GM18498 (cell line): ENCODE measurements at regions not wholly inside any gene's neighbourhood (a gene's known extent, or its start where the extent isn't known, plus 50 kb on each side); places are given as distances from the start of the nearest gene placed in this dataset.

Experiments
- ATAC-seq: cut with Tn5 transposase; IDR thresholded peaks from one replicate; pipeline ENCODE4 v1.9.1; 2021; ENCODE audit warnings: mild to moderate bottlenecking, moderate library complexity; ENCODE audit not compliant: unreplicated experiment

DNA sequence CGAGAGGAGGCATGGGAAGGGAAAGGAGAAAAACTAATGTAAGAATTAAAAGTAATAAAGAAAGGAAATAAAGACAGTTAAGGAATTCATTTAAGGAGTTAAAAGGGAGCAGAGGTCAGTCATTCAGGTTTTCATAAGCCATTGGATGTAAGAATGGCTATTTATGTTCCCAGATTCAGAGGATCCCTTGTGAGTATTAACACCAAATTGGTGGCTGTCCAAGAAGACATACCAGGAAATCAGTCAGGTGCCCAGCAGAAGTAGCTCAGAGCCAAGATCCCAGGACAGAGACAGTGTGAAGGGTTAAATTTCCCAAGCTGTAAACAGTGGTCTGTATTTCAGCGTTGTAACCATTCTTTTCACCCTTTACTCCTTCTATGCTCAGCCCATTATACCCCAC, 550.4 kb downstream of the BCL11A start:
- ATAC-seq, result no peak

DNA sequence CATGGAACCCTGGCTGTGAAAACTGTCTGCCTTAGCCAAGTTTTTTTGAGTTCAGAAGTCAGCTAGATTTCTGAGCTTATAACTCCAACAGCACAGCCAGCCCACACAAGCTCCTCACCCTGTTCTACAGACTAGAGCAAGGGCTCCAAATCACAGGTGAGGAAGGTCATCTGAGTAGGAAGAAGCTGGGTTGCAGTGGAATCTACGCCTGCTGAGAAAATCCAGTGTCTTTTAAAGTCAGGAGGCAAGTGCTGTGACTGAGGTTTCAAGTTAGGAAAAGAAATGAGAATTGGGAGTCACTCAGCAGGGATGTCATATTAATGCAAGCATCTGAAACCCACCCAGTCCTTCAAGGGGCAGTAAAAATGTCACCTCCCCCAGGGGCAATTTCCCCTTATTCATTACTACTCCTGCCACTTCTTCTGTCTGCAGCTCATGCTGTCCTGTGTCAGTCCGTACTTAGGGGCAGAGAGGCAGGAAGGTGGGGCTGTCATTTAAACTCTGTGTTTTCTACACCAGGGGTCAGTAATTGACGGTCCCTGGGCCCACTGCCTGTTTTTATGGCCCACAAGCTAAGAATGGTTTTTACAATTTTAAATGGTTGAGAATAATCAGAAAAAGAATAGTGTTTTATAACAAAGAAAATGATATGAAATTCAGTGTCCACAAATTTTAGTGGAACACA, 551.1 kb downstream of the BCL11A start:
- no peak for ATAC-seq

DNA sequence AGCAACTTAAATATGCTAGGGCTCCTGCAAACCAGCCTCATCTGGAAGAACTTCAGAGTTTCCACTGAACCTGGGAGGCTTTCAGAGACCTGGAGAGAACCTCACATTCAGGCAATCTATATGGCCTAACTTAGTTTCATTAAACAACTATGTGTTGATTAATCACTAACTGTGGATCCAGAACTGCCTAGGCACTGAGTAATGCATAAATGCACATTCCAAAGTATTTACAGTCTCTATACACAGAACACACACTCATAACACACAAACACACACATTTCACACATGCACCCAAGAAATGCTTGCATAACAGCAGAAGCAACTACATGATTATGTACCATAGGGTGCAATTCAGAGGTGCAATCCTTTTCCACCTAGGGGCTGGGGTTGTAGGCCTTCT, 552.8 kb downstream of the BCL11A start:
- ATAC-seq, result no peak

DNA sequence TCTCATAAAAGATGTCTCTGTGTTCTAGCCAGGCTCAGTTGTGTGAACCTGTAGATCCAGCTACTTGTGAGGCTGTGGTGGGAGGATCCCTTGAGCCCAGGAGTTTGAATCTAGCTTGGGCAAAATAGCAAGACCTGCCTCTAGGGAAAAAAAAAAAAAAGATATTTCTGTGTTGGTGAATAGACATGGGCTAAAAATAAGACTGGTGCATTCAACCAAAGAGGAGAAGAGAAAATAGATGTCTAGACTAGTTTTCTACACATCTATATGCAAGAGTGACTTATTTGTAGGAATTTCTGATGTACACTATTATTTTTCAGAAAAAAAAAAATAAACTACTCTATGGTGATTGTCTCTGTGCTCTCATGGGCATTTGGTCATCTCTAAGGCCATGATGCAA, 555.1 kb downstream of the BCL11A start:
- no peak for ATAC-seq

DNA sequence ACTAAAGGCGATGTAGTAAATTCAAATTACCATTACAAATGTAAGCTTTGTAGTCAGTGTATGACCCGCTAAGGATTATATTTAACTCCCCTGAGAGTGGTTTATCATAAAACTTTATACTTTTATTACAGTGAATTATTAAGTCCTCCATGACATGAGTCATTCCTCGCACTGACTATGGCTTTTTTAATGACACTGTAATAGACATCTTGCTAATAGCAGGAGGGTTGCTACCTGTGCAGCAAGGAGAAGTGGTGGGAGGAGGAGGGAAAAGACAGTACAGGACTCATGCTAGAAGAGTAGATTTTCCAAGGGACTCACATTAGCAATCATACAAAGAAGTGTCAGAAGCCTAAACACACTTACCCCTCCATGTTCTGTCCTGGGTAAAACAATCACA, 556.1 kb downstream of the BCL11A start:
- no peak for ATAC-seq

DNA sequence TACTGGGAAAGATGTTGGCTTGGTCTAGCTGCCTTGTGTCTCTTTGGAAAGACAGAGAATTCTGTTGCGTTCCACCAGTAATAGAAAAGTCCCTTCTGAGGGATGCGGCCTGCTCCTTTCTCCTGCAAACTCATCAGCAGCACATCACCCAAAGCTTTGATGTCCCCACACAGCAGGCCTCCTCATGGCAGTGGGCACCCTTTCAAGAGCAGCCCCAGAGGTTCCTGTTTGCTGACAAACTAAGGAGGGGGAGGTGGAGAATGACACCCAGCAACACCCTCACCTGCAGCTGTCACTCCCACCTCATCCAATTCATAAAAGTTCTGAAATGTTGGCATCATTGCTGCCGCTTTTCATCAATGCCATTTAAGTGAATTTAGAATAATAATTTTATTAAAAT, 556.6 kb downstream of the BCL11A start:
- no peak for ATAC-seq

DNA sequence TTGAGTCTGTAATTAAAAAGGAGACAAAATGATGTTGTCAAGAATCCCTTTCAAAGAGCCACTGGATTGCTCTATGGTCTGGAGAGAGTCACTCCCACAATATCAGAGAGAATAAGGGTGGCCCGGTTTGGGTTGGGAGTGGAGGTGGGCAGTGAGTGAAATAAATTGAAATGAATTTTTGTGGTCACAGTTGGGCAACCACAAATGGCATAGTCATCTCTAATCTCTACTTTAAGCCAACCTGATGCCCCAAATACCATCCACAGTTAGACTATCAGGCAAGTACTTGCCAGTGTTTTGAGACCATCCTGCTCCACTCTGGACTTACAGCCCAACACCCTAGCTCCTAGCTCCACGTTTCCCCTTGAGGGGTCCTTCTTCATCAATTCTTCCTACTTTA, 559.7 kb downstream of the BCL11A start:
- ATAC-seq, result no peak

DNA sequence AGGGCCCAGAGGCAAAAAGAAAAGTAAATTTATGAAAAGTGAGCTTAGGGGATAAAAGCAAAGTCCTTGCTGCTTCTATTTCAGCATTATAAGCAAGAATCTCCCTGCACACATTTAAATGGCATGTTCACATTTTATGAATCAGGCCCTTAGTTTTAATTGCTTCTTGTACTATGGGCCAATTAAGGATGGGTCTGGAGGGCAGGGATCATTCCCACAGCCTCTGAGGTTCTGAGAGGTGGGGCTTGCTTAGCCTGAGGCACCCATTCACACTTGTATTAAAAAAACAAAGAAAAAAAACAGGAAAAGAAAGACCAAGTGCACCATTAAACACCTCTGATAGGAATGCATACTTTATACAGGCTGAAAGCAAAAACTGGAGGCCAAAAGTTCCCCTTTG, 565.1 kb downstream of the BCL11A start:
- ATAC-seq, result no peak

DNA sequence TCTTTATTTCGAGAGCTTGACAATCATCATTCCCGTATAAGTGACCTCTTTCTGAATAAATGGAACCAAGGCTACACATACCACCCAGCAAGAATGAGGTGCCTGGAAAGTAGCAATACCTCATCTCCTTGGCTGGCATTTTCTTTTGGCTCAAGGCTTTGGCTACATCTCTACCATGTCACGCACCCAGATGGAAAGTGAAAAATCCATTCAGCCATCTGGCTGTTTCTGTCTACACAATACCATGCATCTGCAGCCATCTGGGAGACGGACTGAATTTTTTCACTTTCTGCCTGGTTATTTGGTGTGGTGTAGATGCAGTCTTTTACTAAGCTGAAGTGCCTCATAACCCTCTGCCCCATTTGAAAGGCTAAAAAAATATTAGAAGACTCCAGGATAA, 566.9 kb downstream of the BCL11A start:
- ATAC-seq, result no peak

DNA sequence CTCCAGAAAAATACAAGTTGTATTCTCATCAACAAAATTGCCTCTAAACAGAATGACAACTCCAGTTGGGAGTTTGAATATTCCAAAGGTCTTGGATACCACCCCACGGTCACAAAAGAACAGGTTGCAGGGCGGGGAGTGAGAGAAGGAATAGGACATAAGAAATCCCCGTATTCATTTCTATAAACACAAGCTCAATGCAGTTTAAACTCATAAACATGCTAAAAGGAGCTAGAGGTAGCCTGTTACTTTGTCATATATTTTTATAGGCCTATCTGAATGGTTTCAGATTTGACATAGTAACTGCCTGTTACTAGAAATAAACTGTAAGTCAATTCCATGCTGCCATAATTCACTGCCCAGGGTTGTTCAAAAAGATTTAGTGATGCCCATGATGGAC, 567.5 kb downstream of the BCL11A start:
- ATAC-seq, result no peak

DNA sequence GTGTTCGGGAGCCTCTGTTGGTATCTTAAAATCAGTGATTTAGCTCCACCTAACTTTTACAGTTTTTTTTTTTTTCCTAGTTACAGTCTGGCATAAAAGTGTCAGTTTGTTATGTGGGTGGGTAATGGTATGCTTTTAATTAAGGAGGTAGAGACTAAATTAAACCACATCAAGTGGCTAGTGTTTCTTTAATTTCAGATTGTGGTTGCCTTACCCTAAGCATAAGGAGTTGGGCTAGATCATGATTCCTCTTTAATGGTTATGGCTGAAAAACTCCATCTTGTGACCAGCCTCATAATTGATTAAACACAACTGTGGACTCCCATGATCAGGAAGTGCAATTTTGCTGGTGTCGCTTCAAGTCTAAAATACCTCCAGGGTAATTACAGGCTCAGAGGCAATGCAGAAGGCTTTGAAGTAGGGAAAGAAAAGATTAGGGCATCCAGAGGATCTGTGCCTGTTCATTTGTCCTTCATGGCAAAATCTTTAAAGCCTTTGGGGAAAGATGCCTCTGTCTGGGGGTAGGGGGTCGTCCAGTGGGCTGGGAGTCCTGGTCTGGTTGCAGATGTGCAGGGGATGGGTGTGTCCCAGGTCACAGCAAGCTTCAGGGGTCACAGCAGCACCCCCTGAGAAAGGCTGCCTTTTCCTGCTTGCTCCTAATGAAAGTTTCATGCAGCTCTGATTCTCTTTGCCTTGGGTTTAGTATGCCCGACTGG, 579.2 kb downstream of the BCL11A start:
- no peak for ATAC-seq

DNA sequence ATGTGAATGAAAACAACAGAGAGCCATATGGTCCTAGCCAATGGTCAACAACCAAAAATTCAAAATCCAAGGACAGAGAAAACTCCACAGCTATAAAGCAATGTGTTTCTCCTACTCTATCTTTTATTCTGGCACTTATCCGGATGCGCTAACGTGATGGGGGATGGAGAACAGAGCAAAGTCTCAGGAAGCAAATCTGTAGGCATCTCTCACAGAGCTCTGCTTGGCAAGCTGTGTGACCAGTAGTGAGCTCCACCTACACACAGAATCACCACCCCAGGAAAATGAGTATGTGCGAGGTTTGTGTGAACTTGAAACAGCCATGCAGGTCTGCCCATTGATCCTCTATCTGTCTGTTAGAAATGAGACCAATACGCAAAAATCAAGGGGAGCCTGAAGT, 584.3 kb downstream of the BCL11A start:
- no peak for ATAC-seq

DNA sequence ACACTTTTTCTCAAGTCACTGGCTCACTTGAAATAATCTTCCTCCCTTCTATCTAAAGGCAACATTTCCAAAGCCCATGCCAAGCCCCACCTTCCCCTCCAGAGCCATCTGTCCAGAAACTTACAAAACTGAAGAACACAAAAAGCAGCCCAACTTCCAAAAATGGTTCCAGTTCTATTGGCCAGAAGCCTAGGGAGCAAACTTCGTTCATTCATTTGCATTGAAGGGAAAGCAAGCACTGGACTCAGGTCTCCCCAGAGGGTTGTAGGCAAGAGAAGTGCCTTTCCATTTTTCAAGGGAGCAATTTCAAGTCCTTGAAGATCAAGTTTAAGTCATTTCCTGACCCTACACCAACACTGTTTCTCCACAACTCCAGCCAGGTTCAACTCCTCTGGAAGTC, 585.0 kb downstream of the BCL11A start:
- no peak for ATAC-seq

DNA sequence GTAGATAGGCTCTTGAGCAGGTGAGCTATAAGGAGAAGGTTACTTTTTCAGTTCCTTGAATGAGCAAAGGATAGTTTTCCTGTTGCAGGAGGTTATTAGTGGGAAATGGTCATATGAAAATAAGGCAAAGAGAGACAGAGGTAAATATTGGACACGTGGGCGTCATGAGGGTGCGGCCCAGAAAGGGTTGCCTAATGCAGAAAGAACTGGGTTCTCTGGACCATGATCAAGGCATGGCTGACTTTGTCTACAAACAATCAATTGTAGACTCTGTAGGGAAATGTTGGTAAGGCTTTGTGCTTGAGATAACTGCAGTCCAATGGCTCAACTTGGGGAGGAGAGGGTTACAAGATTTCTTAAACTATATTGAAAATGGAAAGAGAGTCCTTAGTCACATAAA, 585.8 kb downstream of the BCL11A start:
- ATAC-seq, result no peak

DNA sequence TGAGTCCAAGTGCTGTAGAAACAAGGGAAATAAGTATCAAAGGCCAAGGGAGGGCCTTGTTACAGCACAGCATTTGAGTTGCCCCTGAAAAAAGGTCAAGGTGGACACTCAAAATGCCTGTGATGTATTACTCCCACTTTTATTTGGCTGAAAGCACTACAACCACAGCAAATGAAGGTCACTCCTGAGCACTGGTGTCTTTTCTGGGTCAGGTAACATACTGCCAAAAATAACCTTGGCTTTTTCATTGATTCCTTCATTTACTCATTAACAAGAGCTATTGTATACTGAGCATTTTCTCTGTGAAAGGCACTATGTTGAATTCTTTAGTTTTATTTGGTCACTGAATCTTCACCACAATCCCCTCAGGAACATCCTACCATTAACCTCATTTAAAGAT, 590.3 kb downstream of the BCL11A start:
- no peak for ATAC-seq

DNA sequence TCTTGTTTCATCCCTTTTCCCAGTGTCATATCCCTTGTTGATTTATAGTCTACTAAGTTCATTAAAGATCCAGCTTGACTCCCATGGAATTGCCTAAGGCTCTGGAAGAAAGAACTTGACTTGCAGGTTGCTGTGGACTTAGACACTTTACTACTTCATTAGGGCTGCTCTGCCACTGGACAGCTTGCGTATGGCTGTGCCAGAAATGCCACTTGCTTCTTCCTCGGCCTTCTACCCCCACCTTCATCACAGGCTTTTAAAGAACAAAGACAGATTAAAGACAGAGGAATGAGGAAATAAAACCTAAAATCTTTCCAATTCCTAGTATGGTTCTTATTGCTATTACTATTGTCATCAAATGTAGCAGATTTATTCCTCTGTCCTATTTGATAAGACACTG, 591.7 kb downstream of the BCL11A start:
- ATAC-seq, result no peak

DNA sequence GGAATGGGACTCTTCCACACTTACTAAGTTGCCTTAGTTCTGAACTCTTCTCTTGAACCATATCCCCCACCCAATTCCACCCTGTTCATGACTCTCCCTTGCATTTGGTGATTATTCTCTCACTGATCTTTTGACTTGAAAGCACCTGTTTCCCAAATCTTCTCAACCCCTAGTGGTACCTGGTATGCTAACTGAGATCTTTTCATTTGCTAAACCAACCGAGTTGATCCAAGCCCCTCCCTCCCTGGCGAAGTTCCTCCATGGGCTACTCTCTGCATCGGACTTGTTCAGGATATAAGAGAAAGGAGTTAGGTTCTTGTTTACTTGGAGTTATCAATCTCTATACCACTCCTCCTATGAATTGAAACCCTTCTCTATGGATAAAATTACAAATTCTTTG, 593.5 kb downstream of the BCL11A start:
- ATAC-seq, result no peak

DNA sequence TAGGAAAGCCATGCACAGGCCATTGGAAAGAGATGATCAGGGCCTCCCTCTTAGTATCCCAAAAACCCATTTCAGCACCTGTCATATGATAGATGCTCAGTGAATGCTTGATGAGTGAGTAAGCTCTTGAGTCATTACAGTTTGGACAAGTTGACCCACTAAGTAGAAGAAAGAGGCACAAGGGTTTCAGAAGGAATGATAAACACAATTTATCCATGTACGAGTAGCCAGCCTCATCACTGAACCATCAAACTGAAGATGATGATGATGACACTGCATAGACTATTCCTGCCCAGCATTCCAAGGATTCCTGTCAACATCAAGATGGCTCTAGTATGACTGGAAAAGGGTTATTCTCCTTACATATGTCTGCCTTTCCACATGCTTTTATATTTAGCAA, 596.0 kb downstream of the BCL11A start:
- no peak for ATAC-seq

DNA sequence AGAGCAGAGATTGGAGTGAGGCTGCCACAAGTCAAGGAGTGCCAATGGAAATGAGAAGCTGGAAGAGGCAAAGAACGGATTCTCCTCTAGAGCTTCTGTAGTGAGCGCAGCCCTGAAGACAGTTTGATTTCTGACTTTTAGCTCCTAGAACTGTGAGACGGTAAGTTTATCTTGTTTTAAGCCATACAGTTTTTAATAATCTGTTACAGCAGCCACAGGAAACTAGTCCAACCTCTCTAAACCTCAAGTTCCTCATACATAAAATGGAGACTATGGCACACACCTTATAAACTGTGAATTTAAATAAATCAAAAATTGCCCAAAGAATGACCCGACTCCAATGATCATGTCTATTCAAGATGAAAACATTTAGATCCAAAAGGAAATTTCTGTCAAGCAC, 596.5 kb downstream of the BCL11A start:
- no peak for ATAC-seq

DNA sequence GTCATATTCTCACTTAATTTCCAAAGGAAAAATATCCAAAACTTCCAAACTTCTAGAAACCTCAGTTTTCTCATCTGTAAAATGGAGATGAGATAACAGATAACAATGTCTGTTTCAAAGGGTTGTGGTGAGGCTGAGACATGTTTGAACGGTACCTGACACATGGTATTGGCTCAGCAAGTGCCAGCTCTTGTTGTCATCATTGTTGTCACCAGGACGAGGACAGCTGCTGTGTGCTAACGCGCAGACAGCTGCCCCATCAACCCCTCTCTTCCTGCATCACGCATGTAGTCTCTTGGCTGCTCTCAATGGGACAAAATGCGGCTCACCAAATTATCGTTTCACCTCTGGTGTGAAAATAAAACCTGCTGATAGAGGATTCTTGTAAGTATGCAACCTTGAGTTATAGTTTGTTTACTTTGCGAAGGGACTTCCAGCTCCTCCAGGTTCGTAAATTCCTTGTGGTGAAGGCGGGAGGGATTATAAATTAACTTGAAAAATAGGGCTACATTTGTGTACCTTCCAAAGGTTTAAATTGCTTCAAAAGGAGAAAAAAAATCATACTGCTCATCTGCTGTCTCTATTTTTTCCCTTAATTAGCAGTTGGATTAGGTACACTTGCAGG, 605.4 kb downstream of the BCL11A start:
- no peak for ATAC-seq

DNA sequence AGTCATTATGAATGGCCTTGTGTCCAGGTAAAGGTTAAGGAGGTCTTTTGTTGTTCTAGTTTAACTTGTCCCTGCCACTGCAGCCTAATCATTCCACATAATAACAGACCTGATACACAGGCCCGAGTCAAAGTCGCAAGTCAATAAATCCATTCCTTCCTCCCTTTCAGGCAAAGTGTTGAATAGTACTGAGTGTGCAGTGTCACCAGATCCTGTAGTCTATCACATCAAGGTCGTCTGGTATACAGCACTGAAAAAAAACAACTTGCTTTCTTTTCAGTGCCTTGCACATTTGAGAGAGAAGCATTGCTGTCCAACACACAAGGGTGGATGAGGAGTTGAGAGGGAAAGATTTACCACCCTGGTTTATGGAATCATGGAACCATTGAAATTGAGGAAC, 606.2 kb downstream of the BCL11A start:
- ATAC-seq, result no peak

DNA sequence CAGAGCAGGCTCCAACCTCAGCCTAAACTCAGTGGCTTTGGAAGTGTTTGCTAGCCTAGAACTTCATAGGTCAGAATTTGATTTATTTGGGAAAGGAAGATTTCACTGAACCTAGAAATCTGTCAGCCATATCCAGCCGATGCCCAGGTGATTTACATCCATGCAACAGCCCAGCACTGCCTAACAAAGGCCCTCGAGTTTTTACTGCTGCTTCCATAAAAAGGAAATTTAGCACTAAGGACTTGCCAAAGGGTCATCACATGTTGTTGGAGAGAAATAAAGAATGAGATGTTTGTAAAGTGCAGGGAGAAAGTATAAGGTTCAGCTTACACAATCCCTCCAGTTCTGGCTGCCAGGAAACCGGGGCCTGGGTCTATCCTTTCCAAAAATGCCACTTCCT, 614.2 kb downstream of the BCL11A start:
- no peak for ATAC-seq
